SK-N-SH (cell line): ENCODE measurements at regions not wholly inside any gene's neighbourhood (a gene's known extent, or its start where the extent isn't known, plus 50 kb on each side); places are given as distances from the start of the nearest gene placed in this dataset.
A peak's percentile ranks its signal among the peaks of the same experiment; 100 is the strongest.

Experiments used
- CTCF ChIA-PET: fragments of 300-600, 350-600 bp; formaldehyde crosslinking; extraction: SDS; loops from one replicate; lab custom pipeline; 2021; lab: Yijun Ruan, JAX
- POLR2A ChIA-PET: fragments of 350-600 bp; sonication (Branson Sonifier 250); formaldehyde crosslinking; extraction: SDS; loops from one replicate; lab custom pipeline; 2020; ENCODE audit warnings: antibody characterized with exemption, inconsistent platforms; lab: Yijun Ruan, JAX
- DNase-seq: peaks from one replicate; pipeline ENCODE4 v3.0.0; 2012
- H2AFZ ChIP-seq: fragments of 200-600 bp; sonication (generic); 2 replicates; pipeline ENCODE4 v1.8.1; 2016; ENCODE audit warnings: antibody characterized with exemption, mild to moderate bottlenecking, low read depth
- H3F3A ChIP-seq: fragments of 200-600 bp; sonication (generic); replicated peaks from 2 replicates; pipeline ENCODE3; 2016; ENCODE audit warnings: antibody characterized with exemption, mild to moderate bottlenecking; ENCODE audit not compliant: insufficient read depth
- H3K27ac ChIP-seq, 2 experiments: fragments of 200-500 bp in 1 of 2; fragments of 200-600 bp in 1 of 2; sonication (Bioruptor generic) in 1 of 2; sonication (generic), shearing (Covaris generic) in 1 of 2; 2 replicates each; pipeline versions ENCODE4 v1.5.1 to v1.6.1; 2014 to 2016; ENCODE audit warnings: low read depth in 2 of 2, inconsistent platforms in 1 of 2, low read length in 1 of 2, mild to moderate bottlenecking in 1 of 2, mixed read lengths in 1 of 2
- H3K27me3 ChIP-seq: fragments of 200-600 bp; sonication (generic), shearing (Covaris generic); 2 replicates; pipeline ENCODE4 v1.6.1; 2016; ENCODE audit warnings: mixed run types; ENCODE audit not compliant: insufficient read depth
- H3K36me3 ChIP-seq, 2 experiments: fragments of 200-500 bp in 1 of 2; fragments of 200-600 bp in 1 of 2; sonication (Bioruptor generic) in 1 of 2; sonication (generic) in 1 of 2; replicated peaks in 1 of 2; 2 replicates each; pipeline versions ENCODE3 to v1.5.1; 2014 to 2016; ENCODE audit warnings: low read length in 1 of 2, mild to moderate bottlenecking in 1 of 2; ENCODE audit not compliant: insufficient read depth in 2 of 2, control insufficient read depth in 1 of 2
- H3K4me1 ChIP-seq, 2 experiments: fragments of 200-500 bp in 1 of 2; fragments of 200-600 bp in 1 of 2; sonication (Bioruptor generic) in 1 of 2; sonication (generic), shearing (Covaris generic) in 1 of 2; 2 replicates each; pipeline versions ENCODE4 v1.5.1 to v1.6.1; 2014 to 2016; ENCODE audit warnings: low read depth in 1 of 2, low read length in 1 of 2, mixed run types in 1 of 2; ENCODE audit not compliant: insufficient read depth in 2 of 2, control insufficient read depth in 1 of 2
- H3K4me2 ChIP-seq: fragments of 200-600 bp; sonication (generic), shearing (Covaris generic); 2 replicates; pipeline ENCODE4 v1.6.1; 2017; ENCODE audit warnings: mixed run types
- H3K4me3 ChIP-seq, 2 experiments: fragments of 200-500 bp in 1 of 2; fragments of 200-600 bp in 1 of 2; sonication (Bioruptor generic) in 1 of 2; sonication (generic), shearing (Covaris generic) in 1 of 2; 2 replicates each; pipeline versions ENCODE4 v1.5.1 to v1.8.1; 2014 to 2016; ENCODE audit warnings: low read depth in 2 of 2, inconsistent platforms in 1 of 2, low read length in 1 of 2, mild to moderate bottlenecking in 1 of 2, mixed read lengths in 1 of 2, moderate library complexity in 1 of 2
- H3K79me2 ChIP-seq: fragments of 200-600 bp; sonication (generic); 2 replicates; pipeline ENCODE4 v1.8.1; 2017; ENCODE audit warnings: mild to moderate bottlenecking; ENCODE audit not compliant: insufficient read depth
- H3K9ac ChIP-seq: fragments of 200-600 bp; sonication (generic); 2 replicates; pipeline ENCODE4 v1.6.1; 2017; ENCODE audit warnings: mixed run types
- H3K9me2 ChIP-seq: fragments of 200-600 bp; sonication (generic); 2 replicates; pipeline ENCODE4 v1.6.1; 2017; ENCODE audit warnings: mixed run types
- H3K9me3 ChIP-seq: fragments of 200-600 bp; sonication (generic); 2 replicates; pipeline ENCODE4 v1.6.1; 2017; ENCODE audit warnings: mixed run types, mild to moderate bottlenecking, moderate library complexity
- H4K20me1 ChIP-seq: fragments of 200-600 bp; sonication (generic); 2 replicates; pipeline ENCODE4 v1.6.1; 2017; ENCODE audit warnings: mild to moderate bottlenecking, mixed run types; ENCODE audit not compliant: insufficient read depth
- CHD2 ChIP-seq: fragments of 150-350 bp; IDR thresholded peaks from 2 replicates; pipeline ENCODE4 v1.6.1; 2018; ENCODE audit warnings: low read length; ENCODE audit not compliant: partially characterized antibody
- EP300 ChIP-seq, 2 experiments: IDR thresholded peaks; 2 replicates each; pipeline versions ENCODE4 v1.4.0 to v1.6.1; 2012; ENCODE audit warnings: borderline replicate concordance in 1 of 2, low read depth in 1 of 2, low read length in 1 of 2
- EZH2phosphoT487 ChIP-seq: fragments of 200-600 bp; sonication (generic); IDR thresholded peaks from 2 replicates; pipeline ENCODE4 v1.6.1; 2017; ENCODE audit warnings: low read depth, mixed run types, mild to moderate bottlenecking, antibody characterized with exemption, moderate library complexity, borderline replicate concordance
- FOSL2 ChIP-seq: IDR thresholded peaks from 2 replicates; pipeline ENCODE4 v1.4.0; 2012; ENCODE audit warnings: low read depth, mild to moderate bottlenecking, moderate library complexity, borderline replicate concordance
- FOXJ3 ChIP-seq: sonication (generic); formaldehyde crosslinking; IDR thresholded peaks from 2 replicates; pipeline ENCODE4 v1.5.1; 2020; ENCODE audit warnings: mild to moderate bottlenecking, missing genetic modification reagents
- GABPA ChIP-seq: IDR thresholded peaks from 2 replicates; pipeline ENCODE4 v1.4.0; 2012; ENCODE audit warnings: low read depth, mild to moderate bottlenecking
- JUND ChIP-seq: IDR thresholded peaks from 2 replicates; pipeline ENCODE4 v1.4.0; 2012
- NFIC ChIP-seq: IDR thresholded peaks from 2 replicates; pipeline ENCODE4 v1.4.0; 2012; ENCODE audit warnings: borderline replicate concordance
- SIN3A ChIP-seq: IDR thresholded peaks from 2 replicates; pipeline ENCODE4 v1.6.1; 2012; ENCODE audit warnings: low read depth, mild to moderate bottlenecking, low read length, moderate library complexity, borderline replicate concordance
- SMC3 ChIP-seq: IDR thresholded peaks from 2 replicates; pipeline ENCODE4 v1.6.1; 2012; ENCODE audit warnings: low read depth, low read length, improper control_type of control experiment
- TCF12 ChIP-seq: IDR thresholded peaks from 2 replicates; pipeline ENCODE4 v1.4.0; 2012
- WGBS: methylation state at CpG from one replicate; pipeline ENCODE4 v1.1.6; 2017; ENCODE audit warnings: low lambda C conversion rate; 5-methylcytosine and 5-hydroxymethylcytosine counted together
- TF ChIP-seq, protein P1 (sequence below): IDR thresholded peaks from 2 replicates; pipeline ENCODE4; 2012

DNA sequence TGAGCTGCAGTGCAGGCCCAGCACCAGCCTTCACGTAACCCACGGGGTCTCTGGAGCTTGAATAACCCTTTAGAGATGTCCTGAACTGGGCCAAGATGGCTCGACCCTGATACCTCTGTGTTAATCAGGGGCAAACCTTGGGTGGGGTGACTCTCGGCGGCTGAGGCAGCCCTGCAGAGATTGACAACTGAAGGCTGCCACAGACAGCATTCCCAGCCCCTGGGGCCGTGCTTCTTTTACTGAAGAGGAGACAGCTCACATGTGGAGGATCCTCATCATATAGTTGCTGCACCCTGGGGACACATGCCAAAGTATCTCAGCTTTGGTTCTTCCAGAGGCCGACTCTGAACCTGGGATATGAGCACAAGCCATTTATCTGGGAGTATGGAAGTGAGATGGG, 57.3 kb upstream of the PTGFRN start:
- H3K36me3 ChIP-seq, result no peaks in the 10 kb centered on the region
- peaks cover 36% of the 10 kb centered on the region in 2 experiments for H3K4me1 ChIP-seq
- no peaks in the 10 kb centered on the region for H3K9me2 ChIP-seq
- H3K27ac ChIP-seq, result no peak overlapping the region
- ChIA-PET POLR2A (no interaction called here), CTCF (interaction anchor here (1.1 to 1.5 kb wide), 2 partner anchors 68 to 278 kb away, joined by 3 to 4 read pairs; no protein-coding TSS in a partner anchor)
- H4K20me1 ChIP-seq, result no peaks in the 10 kb centered on the region
- no peak overlapping the region for H2AFZ ChIP-seq
- no peak overlapping the region for H3K4me3 ChIP-seq
- no peaks in the 10 kb centered on the region for H3K9me3 ChIP-seq
- no peak for TF ChIP-seq TCF12
- TF ChIP-seq SIN3A, result no peak
- no peaks in the 10 kb centered on the region for H3F3A ChIP-seq
- no peaks in the 10 kb centered on the region for H3K27me3 ChIP-seq
- no peak for DNase-seq
- 68% methylated on average over 6 of the region's 7 CpGs for WGBS
- H3K4me2 ChIP-seq, result no peak overlapping the region
- no peaks in the 10 kb centered on the region for H3K79me2 ChIP-seq
- no peak overlapping the region for H3K9ac ChIP-seq

DNA sequence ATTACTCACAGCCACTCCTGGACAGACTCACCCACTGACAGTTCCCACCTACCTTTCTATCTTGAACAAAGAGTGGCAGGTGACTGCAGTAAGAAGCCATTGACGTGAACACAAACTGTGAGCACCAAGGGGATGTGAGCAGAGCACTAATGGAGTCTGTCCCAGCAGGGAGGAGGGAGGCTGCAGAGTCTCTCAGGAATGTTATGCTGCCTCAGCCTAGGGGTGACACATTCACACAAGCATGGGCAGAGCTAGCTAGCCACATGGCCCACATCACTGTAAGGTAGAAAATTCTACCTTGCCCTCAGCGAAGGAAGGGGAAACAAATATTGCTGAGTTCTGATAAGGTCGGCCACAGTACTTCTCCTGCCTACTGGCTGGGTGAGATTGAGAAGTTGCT, 56.8 kb upstream of the PTGFRN start:
- no peak for DNase-seq
- H3K36me3 ChIP-seq, result no peaks in the 10 kb centered on the region
- TF ChIP-seq GABPA (no peak), CHD2 (no peak), JUND (no peak), NFIC (no peak), FOXJ3 (CRISPR knock-in tag) (no peak)
- H2AFZ ChIP-seq, result no peak overlapping the region
- no peaks in the 10 kb centered on the region for H3K27me3 ChIP-seq
- H3K79me2 ChIP-seq, result no peaks in the 10 kb centered on the region
- no peak overlapping the region for H3K4me3 ChIP-seq
- POLR2A ChIA-PET, result interaction anchor here (1.2 kb wide), 1 partner anchor 204 kb away, joined by 5 read pairs; no protein-coding TSS in a partner anchor
- peaks cover 33 to 36% of the 10 kb centered on the region in 2 experiments for H3K4me1 ChIP-seq
- no peaks in the 10 kb centered on the region for H3K9me3 ChIP-seq
- H3K9ac ChIP-seq, result no peak overlapping the region
- H3K27ac ChIP-seq, result 0 out of 4 replicates have a peak overlapping the region, but pooled peaks of 1 of the 2 experiments have one; percentile 7
- WGBS, result 83% methylated on average over 3 of the region's 3 CpGs
- no peaks in the 10 kb centered on the region for H3F3A ChIP-seq
- H3K4me2 ChIP-seq, result 0 out of 2 replicates have a peak overlapping the region, but pooled peaks have one; percentile 45
- CTCF ChIA-PET, result interaction anchor here (1.0 to 1.6 kb wide), 11 partner anchors 12 to 278 kb away, joined by 3 to 8 read pairs (median 4); partner anchors contain the start of gene PTGFRN
- no peaks in the 10 kb centered on the region for H3K9me2 ChIP-seq
- no peaks in the 10 kb centered on the region for H4K20me1 ChIP-seq

DNA sequence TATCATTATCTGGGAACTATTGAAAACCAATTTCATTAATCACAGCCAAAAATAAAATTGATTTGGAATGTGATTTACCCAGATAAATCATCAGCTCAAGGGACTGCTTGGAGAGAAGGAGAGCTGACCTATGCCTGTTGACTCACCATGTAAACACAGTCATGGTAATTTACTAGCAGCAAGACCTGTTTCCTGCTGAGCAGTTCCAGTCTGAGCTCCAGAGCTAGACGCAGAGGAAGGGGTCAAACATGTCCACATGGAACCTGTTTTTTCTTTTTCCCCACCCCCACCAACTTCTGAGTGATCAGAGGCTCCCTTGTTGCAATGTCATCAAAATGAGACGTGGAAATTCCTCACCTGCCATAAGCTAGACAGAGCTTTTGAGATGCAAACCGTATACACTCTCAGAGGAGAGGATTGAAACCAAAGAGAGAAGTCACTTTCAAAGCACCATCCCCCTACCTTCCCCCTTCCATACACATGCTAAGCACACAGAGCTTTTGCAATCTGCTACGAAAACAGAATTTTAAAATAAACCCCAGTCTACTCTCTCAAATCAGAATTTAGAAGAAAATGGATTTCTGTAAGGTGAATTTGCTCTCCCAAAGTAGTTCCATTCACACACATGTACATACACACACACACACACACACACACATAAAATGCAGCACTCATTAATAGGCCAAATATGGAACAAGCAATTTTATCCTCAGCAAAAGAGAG, 55.9 kb upstream of the PTGFRN start:
- H3K9me2 ChIP-seq, result no peaks in the 10 kb centered on the region

More for the DNA sequence above, 55.9 kb upstream of the PTGFRN start:
- POLR2A ChIA-PET, result interaction anchor here (1.2 kb wide), 1 partner anchor 203 kb away, joined by 5 read pairs; no protein-coding TSS in a partner anchor
- H4K20me1 ChIP-seq, result no peaks in the 10 kb centered on the region
- H3F3A ChIP-seq, result no peaks in the 10 kb centered on the region
- 51% methylated on average over 4 of the region's 4 CpGs for WGBS
- H3K9me3 ChIP-seq, result no peaks in the 10 kb centered on the region
- no peak overlapping the region for H3K9ac ChIP-seq
- H3K79me2 ChIP-seq, result no peaks in the 10 kb centered on the region
- no peaks in the 10 kb centered on the region for H3K36me3 ChIP-seq
- 0 out of 2 replicates have a peak overlapping the region, but pooled peaks have one; percentile 30 for H2AFZ ChIP-seq
- H3K27ac ChIP-seq, result peak overlapping the region; percentile 2 to 7; a peak in 2 of 4 replicates
- peak; percentile 28 for DNase-seq
- peak overlapping the region; percentile 45; the same call in 1 of the 2 replicates for H3K4me2 ChIP-seq
- peaks cover 32 to 36% of the 10 kb centered on the region in 2 experiments for H3K4me1 ChIP-seq
- no peaks in the 10 kb centered on the region for H3K27me3 ChIP-seq
- peak; percentile 43; the same call in 1 of the 2 replicates for TF ChIP-seq TCF12
- TF ChIP-seq, protein P1, sequence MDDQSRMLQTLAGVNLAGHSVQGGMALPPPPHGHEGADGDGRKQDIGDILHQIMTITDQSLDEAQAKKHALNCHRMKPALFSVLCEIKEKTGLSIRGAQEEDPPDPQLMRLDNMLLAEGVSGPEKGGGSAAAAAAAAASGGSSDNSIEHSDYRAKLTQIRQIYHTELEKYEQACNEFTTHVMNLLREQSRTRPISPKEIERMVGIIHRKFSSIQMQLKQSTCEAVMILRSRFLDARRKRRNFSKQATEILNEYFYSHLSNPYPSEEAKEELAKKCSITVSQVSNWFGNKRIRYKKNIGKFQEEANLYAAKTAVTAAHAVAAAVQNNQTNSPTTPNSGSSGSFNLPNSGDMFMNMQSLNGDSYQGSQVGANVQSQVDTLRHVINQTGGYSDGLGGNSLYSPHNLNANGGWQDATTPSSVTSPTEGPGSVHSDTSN, result peak; percentile 68
- 0 out of 2 replicates have a peak, but pooled peaks have one; percentile 18 for TF ChIP-seq SMC3
- no peak for TF ChIP-seq EZH2phosphoT487
- no peak for TF ChIP-seq EP300 (IDR thresholded peaks at IDR 0.05; ENCODE audit: borderline replicate concordance in 1 of 2, low read depth in 1 of 2, low read length in 1 of 2)
- TF ChIP-seq FOSL2, result peak; percentile 55; the same call in 1 of the 2 replicates
- no peak overlapping the region for H3K4me3 ChIP-seq
- CTCF ChIA-PET, result interaction anchor here (0.6 to 2.6 kb wide), 21 partner anchors 8 to 279 kb away, joined by 3 to 8 read pairs (median 4); partner anchors contain the start of gene PTGFRN
